ENCODE measurements at regions not wholly inside any gene's neighbourhood (a gene's known extent, or its start where the extent isn't known, plus 50 kb on each side); places are given as distances from the start of the nearest gene placed in this dataset.
"Not testable (repeated sequence)": the region's sequence is repeated elsewhere in the genome, so short reads cannot be mapped to it uniquely, and the experiment has no call there.

DNA sequence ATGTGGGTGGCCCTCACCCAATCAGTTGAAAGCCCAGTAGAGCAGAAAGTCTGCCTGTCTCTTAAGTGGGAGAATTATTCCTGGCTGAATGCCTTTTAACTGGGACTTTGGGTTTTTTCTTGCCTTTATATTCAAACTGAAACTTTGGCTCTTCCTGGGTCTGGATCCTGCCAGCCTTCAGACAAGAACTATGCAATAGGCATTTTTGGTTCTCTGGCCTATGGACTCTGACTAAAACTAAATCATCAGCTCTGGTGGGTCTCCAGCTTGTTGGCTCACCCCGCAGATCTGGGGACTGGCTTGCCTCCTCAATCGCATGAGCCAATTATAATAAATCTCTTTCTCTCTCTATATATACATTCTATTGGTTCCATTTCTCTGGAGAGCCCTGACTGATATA lies 173.0 kb upstream of the IGF1 start:
- Mint-ChIP-seq H3K4me1 (ENCODE audit: low read depth) (no peaks in the 10 kb centered on the region), H3K4me3 (ENCODE audit: low read depth) (no peak overlapping the region), H3K27me3 (no peaks in the 10 kb centered on the region), H3K36me3 (ENCODE audit: insufficient read depth) (peaks cover 1% of the 10 kb centered on the region), H3K9me3 (ENCODE audit: low read depth) (peaks cover 2% of the 10 kb centered on the region), H3K27ac (no peak overlapping the region)
- no peak for TF ChIP-seq CTCF (IDR thresholded peaks at IDR 0.05; ENCODE audit: unreplicated experiment)
- DNase-seq (ENCODE audit: low spot score, unreplicated experiment) = no peak

- H3K4me3 Mint-ChIP-seq (ENCODE audit: low read depth) = no peak overlapping the region
- H3K9me3 Mint-ChIP-seq (ENCODE audit: low read depth) = no peaks in the 10 kb centered on the region
- H3K4me1 Mint-ChIP-seq (ENCODE audit: low read depth) = no peaks in the 10 kb centered on the region
- H3K36me3 Mint-ChIP-seq (ENCODE audit: insufficient read depth) = no peaks in the 10 kb centered on the region
- H3K27ac Mint-ChIP-seq = no peak overlapping the region
- TF ChIP-seq CTCF (IDR thresholded peaks at IDR 0.05; ENCODE audit: unreplicated experiment) = no peak
- H3K27me3 Mint-ChIP-seq = no peaks in the 10 kb centered on the region
- no peak for DNase-seq (ENCODE audit: low spot score, unreplicated experiment)
These were observed 172.4 kb upstream of the IGF1 start for GRCh38 chr12:102652645-102653313.

GRCh38 chr12:102645968-102646367 lies 165.6 kb upstream of the IGF1 start:
- Mint-ChIP-seq H3K4me1 (ENCODE audit: low read depth) (peaks cover 10% of the 10 kb centered on the region), H3K36me3 (ENCODE audit: insufficient read depth) (no peaks in the 10 kb centered on the region)

GRCh38 chr12:102643879-102644575 lies 163.7 kb upstream of the IGF1 start:
- Mint-ChIP-seq H3K9me3 (ENCODE audit: low read depth) (peaks cover 10% of the 10 kb centered on the region), H3K4me1 (ENCODE audit: low read depth) (peaks cover 10% of the 10 kb centered on the region), H3K27me3 (peaks cover 3% of the 10 kb centered on the region), H3K27ac (no peak overlapping the region), H3K36me3 (ENCODE audit: insufficient read depth) (no peaks in the 10 kb centered on the region), H3K4me3 (ENCODE audit: low read depth) (no peak overlapping the region)
- no peak for DNase-seq (ENCODE audit: low spot score, unreplicated experiment)
- TF ChIP-seq CTCF (IDR thresholded peaks at IDR 0.05; ENCODE audit: unreplicated experiment) = no peak

More at GRCh38 chr12:102645968-102646367, 165.6 kb upstream of the IGF1 start:
- DNase-seq (ENCODE audit: low spot score, unreplicated experiment) = no peak
- H3K27me3 Mint-ChIP-seq = peaks cover 3% of the 10 kb centered on the region
- H3K9me3 Mint-ChIP-seq (ENCODE audit: low read depth) = peaks cover 3% of the 10 kb centered on the region
- no peak overlapping the region for H3K4me3 Mint-ChIP-seq (ENCODE audit: low read depth)
- H3K27ac Mint-ChIP-seq = no peak overlapping the region
- TF ChIP-seq CTCF (IDR thresholded peaks at IDR 0.05; ENCODE audit: unreplicated experiment) = no peak

DNA sequence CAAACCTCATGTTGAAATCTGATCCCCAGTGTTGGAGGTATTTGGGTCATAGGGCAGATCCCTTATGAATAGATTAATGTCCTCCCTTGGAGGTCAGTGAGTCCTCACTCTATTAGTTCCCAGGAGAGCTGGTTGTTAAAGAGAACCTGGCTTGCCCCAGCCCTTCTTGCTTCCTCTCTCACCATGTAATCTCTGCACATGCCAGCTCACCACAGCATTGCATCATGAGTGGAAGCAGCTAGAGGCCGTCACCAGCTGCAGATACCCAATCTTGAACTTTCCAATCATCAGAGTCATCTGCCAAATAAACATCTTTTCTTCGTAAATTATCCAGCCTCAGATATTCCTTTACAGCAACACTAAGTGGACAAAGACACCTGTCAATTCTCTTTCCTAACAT lies 161.8 kb upstream of the IGF1 start:
- DNase-seq (ENCODE audit: low spot score, unreplicated experiment) = no peak
- H3K9me3 Mint-ChIP-seq (ENCODE audit: low read depth) = peaks cover 12% of the 10 kb centered on the region
- no peak for TF ChIP-seq CTCF (IDR thresholded peaks at IDR 0.05; ENCODE audit: unreplicated experiment)
- peaks cover 10% of the 10 kb centered on the region for H3K4me1 Mint-ChIP-seq (ENCODE audit: low read depth)
- H3K27ac Mint-ChIP-seq = no peak overlapping the region
- no peak overlapping the region for H3K4me3 Mint-ChIP-seq (ENCODE audit: low read depth)
- H3K36me3 Mint-ChIP-seq (ENCODE audit: insufficient read depth) = no peaks in the 10 kb centered on the region
- peaks cover under 1% of the 10 kb centered on the region for H3K27me3 Mint-ChIP-seq

DNA sequence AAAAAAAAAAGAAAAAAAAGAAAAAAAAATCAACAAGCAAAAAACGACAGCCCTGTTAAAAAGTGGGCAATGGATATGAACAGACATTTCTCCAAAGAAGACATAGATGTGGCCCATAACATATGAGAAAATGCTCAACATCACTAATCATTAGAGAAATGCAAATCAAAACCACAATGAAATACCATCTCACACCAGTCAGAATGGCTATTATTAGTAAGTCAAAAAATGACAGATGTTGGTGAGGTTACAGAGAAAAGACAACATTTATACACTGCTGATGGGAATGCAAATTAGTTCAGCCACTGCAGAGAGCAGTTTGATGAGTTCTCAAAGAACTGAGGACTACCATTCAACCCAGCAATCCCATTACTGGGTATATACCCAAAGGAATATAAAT lies 160.3 kb upstream of the IGF1 start:
- not testable (repeated sequence) for H3K4me3 Mint-ChIP-seq (ENCODE audit: low read depth); H3K36me3 Mint-ChIP-seq (ENCODE audit: insufficient read depth); DNase-seq (ENCODE audit: low spot score, unreplicated experiment); H3K27ac Mint-ChIP-seq; H3K27me3 Mint-ChIP-seq; H3K4me1 Mint-ChIP-seq (ENCODE audit: low read depth)
- peaks cover 12% of the 10 kb centered on the region for H3K9me3 Mint-ChIP-seq (ENCODE audit: low read depth)

Measured in progenitor cell of endocrine pancreas (in vitro differentiated cells).